Spleen (tissue), 11 donors: ENCODE measurements at regions not wholly inside any gene's neighbourhood (a gene's known extent, or its start where the extent isn't known, plus 50 kb on each side); places are given as distances from the start of the nearest gene placed in this dataset.

Experiments used
- DNase-seq: peaks from one replicate; pipeline ENCODE4 v3.0.0-alpha.2; 2020
- H3K27ac ChIP-seq, 8 donors: fragments of 200-600 bp; sonication (generic) in 7 of 8; 1 replicate in 4 of 8; 2 replicates in 4 of 8; pipeline versions ENCODE4 v1.5.0 to v1.8.0; 2016 to 2021; ENCODE audit warnings: inconsistent platforms in 4 of 8, mild to moderate bottlenecking in 4 of 8, moderate library complexity in 1 of 8
- H3K27me3 ChIP-seq, 7 donors: fragments of 200-600 bp; sonication (generic) in 6 of 7; replicated peaks in 1 of 7; 1 replicate in 4 of 7; 2 replicates in 3 of 7; pipeline versions ENCODE4 v1.5.0 to v1.8.0; 2016 to 2021; ENCODE audit warnings: inconsistent platforms in 3 of 7, mild to moderate bottlenecking in 1 of 7
- H3K36me3 ChIP-seq, 6 donors: fragments of 200-600 bp; sonication (generic) in 5 of 6; 1 replicate in 4 of 6; 2 replicates in 2 of 6; pipeline versions ENCODE4 v1.5.0 to v1.8.0; 2016 to 2021; ENCODE audit warnings: inconsistent platforms in 2 of 6
- H3K4me1 ChIP-seq, 6 donors: fragments of 200-600 bp; sonication (generic) in 5 of 6; 1 replicate in 3 of 6; 2 replicates in 3 of 6; pipeline versions ENCODE4 v1.5.0 to v1.8.0; 2016 to 2021; ENCODE audit warnings: inconsistent platforms in 3 of 6
- H3K4me3 ChIP-seq, 8 donors: fragments of 200-600 bp; sonication (generic) in 7 of 8; 1 replicate in 4 of 8; 2 replicates in 4 of 8; pipeline versions ENCODE4 v1.5.0 to v1.8.0; 2016 to 2021; ENCODE audit warnings: inconsistent platforms in 4 of 8, mild to moderate bottlenecking in 4 of 8, moderate library complexity in 2 of 8
- H3K9me3 ChIP-seq, 8 donors: fragments of 200-600 bp; sonication (generic) in 7 of 8; 1 replicate in 4 of 8; 2 replicates in 4 of 8; pipeline versions ENCODE4 v1.5.0 to v1.8.0; 2016 to 2021; ENCODE audit warnings: inconsistent platforms in 4 of 8
- CTCF ChIP-seq, 11 experiments: fragments of 200-600 bp in 7 of 11; fragments of 450-650 bp in 4 of 11; sonication (generic) in 4 of 11; IDR thresholded peaks in 8 of 11; conservative IDR thresholded peaks in 3 of 11; 1 replicate in 7 of 11; 2 replicates in 4 of 11; pipeline versions ENCODE4 v1.4.0 to v1.8.0; 2016 to 2021; ENCODE audit warnings: antibody characterized with exemption in 11 of 11, inconsistent platforms in 4 of 11, mild to moderate bottlenecking in 1 of 11
- POLR2A ChIP-seq, 3 donors: fragments of 450-650 bp; IDR thresholded peaks; one replicate each; pipeline ENCODE4 v1.5.1; 2017; ENCODE audit warnings: antibody characterized with exemption in 3 of 3, mild to moderate bottlenecking in 1 of 3
- POLR2AphosphoS5 ChIP-seq, 3 donors: sonication (generic); formaldehyde crosslinking; IDR thresholded peaks; one replicate each; pipeline ENCODE4 v1.5.1; 2017; ENCODE audit warnings: antibody characterized with exemption in 3 of 3
- WGBS, 5 donors: extraction: QIAGEN DNeasy Blood & Tissue Kit in 3 of 5; methylation state at CpG; one replicate each; pipeline versions ENCODE4 v1.1.5 to v1.1.7; 2013 to 2018; 5-methylcytosine and 5-hydroxymethylcytosine counted together
- intact Hi-C: fragments of 100-400 bp; cut with DNase I; formaldehyde crosslinking; loops from one replicate; pipeline ENCODE4 v1.15.0; 2023; ENCODE audit warnings: low total_unique reads
- donor health status: healthy with polysubstance abuse.
- donor health status: DM: no; HTN: no; CAD: no; lungs with moderate emphysema.
- donor health status: DM: no; HTN: no; CAD: no.
- donor health status: Bipolar disorder and iron deficiency.
- donor health status: healthy.
- donor health status: DM: no; HTN: no; CAD: no.
- donor health status: DM: yes; HTN: yes; CAD: no.

GRCh38 chr4:173703021-173703420 lies 173.0 kb upstream of the HAND2 start:
- Histone ChIP-seq H3K9me3 (no peaks in the 10 kb centered on the region), H3K27me3 (no peaks in the 10 kb centered on the region), H3K27ac (no peak overlapping the region), H3K4me3 (no peak overlapping the region), H3K4me1 (no peaks in the 10 kb centered on the region), H3K36me3 (no peaks in the 10 kb centered on the region)
- DNase-seq, result no peak
- intact Hi-C loops, result no loop called here
- 68 to 82% (median 74%) methylated on average over 4 of the region's 4 CpGs for WGBS, 5 donors
- TF ChIP-seq POLR2AphosphoS5 (IDR thresholded peaks at IDR 0.05) (no peak), POLR2A (IDR thresholded peaks at IDR 0.05) (no peak), CTCF (IDR thresholded peaks at IDR 0.05 in 8 of 11, conservative IDR thresholded peaks at IDR 0.05 in 3 of 11) (no peak)

- Histone ChIP-seq H3K27me3 (no peaks in the 10 kb centered on the region), H3K4me1 (no peaks in the 10 kb centered on the region), H3K27ac (no peak overlapping the region), H3K4me3 (no peak overlapping the region), H3K36me3 (no peaks in the 10 kb centered on the region), H3K9me3 (no peaks in the 10 kb centered on the region)
- 78 to 89% (median 86%) methylated on average over 4 of the region's 4 CpGs for WGBS, 5 donors
- intact Hi-C loops, result no loop called here
- TF ChIP-seq CTCF (IDR thresholded peaks at IDR 0.05 in 8 of 11, conservative IDR thresholded peaks at IDR 0.05 in 3 of 11), result no peak
- no peak for DNase-seq
Measured at GRCh38 chr4:173700650-173701049, 170.6 kb upstream of the HAND2 start.

- H3K27me3 ChIP-seq, result no peaks in the 10 kb centered on the region
- intact Hi-C loops, result no loop called here
- no peaks in the 10 kb centered on the region for H3K4me1 ChIP-seq
- H3K36me3 ChIP-seq, result no peaks in the 10 kb centered on the region
- no peak overlapping the region for H3K27ac ChIP-seq
- WGBS, 5 donors, result 75 to 82% (median 78%) methylated on average over 2 of the region's 2 CpGs
- H3K9me3 ChIP-seq, result no peaks in the 10 kb centered on the region
- TF ChIP-seq POLR2AphosphoS5 (IDR thresholded peaks at IDR 0.05) (no peak), CTCF (IDR thresholded peaks at IDR 0.05 in 8 of 11, conservative IDR thresholded peaks at IDR 0.05 in 3 of 11) (no peak), POLR2A (IDR thresholded peaks at IDR 0.05) (no peak)
- no peak for DNase-seq
- no peak overlapping the region for H3K4me3 ChIP-seq
Measured at GRCh38 chr4:173699841-173700475, 169.9 kb upstream of the HAND2 start.

GRCh38 chr4:173698557-173699262 lies 168.7 kb upstream of the HAND2 start:
- no peak overlapping the region for H3K4me3 ChIP-seq
- no peaks in the 10 kb centered on the region for H3K9me3 ChIP-seq
- WGBS, 5 donors, result 71 to 84% (median 73%) methylated on average over 9 to 10 of the region's 10 CpGs
- DNase-seq, result no peak
- H3K27me3 ChIP-seq, result no peaks in the 10 kb centered on the region
- H3K27ac ChIP-seq, result no peak overlapping the region
- intact Hi-C loops, result no loop called here
- H3K36me3 ChIP-seq, result no peaks in the 10 kb centered on the region
- TF ChIP-seq POLR2A (IDR thresholded peaks at IDR 0.05), result no peak
- TF ChIP-seq POLR2AphosphoS5 (IDR thresholded peaks at IDR 0.05), result no peak
- no peak for TF ChIP-seq CTCF (IDR thresholded peaks at IDR 0.05 in 8 of 11, conservative IDR thresholded peaks at IDR 0.05 in 3 of 11)
- no peaks in the 10 kb centered on the region for H3K4me1 ChIP-seq
